GM19193 (cell line): ENCODE measurements at regions not wholly inside any gene's neighbourhood (a gene's known extent, or its start where the extent isn't known, plus 50 kb on each side); places are given as distances from the start of the nearest gene placed in this dataset.

Experiments
- POLR2A ChIP-seq: IDR thresholded peaks from 4 replicates; pipeline ENCODE4 v1.6.1; 2011; ENCODE audit not compliant: insufficient read depth, insufficient read length; ENCODE audit errors: extremely low read depth

- no peak for TF ChIP-seq POLR2A
Observed at GRCh38 chr2:146228020-146228393, 1616.8 kb upstream of the ACVR2A start.

GRCh38 chr2:146227152-146228019 is 1617.4 kb upstream of the ACVR2A start:
- TF ChIP-seq POLR2A: no peak

DNA sequence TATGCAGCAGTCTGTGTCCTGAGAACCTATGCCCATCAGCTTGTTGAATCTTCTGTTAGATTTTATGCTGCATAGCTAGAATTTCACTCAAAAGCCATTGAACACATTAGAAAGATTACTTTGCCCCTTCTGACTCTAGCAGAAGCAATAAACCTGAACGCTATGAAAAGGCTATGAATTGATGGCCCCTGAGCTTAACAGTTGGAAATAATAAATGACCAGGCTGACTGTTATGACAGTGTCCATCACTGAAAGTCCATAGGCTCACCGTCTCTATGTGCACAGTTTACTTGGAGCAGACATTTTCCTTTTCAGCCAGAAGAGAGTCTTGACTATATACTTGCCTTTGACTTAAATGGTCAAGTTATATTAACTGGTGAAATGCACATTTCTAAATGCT is 1618.8 kb upstream of the ACVR2A start:
- no peak for TF ChIP-seq POLR2A

DNA sequence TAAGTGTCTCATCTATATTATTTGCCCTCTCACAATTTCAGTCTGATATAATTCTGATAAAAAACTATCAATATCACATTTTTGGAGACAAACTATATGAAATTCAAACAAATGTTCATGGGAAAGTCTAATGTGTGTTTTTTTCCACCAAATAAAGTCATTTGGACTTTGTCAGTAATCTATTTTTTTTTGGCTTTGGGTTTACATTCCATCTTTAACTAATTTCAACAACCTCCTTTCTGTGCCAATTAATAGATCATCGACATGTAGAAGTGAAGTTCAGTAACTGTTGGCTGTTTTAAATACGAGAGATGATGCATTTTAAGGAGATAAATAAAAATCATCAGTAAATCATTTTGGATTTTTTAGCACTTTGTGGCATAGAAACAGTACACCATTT is 1623.0 kb upstream of the ACVR2A start:
- TF ChIP-seq POLR2A: no peak

- TF ChIP-seq POLR2A: no peak
Observed at GRCh38 chr2:146220957-146221356, 1623.9 kb upstream of the ACVR2A start.

- TF ChIP-seq POLR2A: no peak
Observed at GRCh38 chr2:146214394-146214929, 1630.4 kb upstream of the ACVR2A start.

DNA sequence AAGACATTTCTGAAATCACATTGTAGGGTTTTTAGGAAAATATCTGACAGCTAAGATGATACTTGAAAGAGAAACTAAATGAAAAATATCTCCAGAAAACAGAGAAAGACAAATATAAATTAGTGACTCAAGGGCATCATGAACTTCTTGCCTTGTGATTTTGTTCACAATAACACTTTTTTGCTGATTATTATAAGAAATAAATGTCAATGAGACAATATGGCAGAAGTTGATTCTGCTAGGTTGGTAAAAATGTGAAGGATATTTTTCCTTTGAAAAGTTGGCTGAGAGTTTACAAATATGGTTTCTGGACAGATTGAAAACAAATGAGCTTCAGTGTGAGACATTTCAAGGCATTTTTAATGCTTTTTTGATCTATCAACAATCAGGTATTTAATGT is 1631.2 kb upstream of the ACVR2A start:
- no peak for TF ChIP-seq POLR2A

GRCh38 chr2:146212602-146213001 is 1632.2 kb upstream of the ACVR2A start:
- TF ChIP-seq POLR2A: no peak

GRCh38 chr2:146209842-146210275 is 1635.0 kb upstream of the ACVR2A start:
- TF ChIP-seq POLR2A: no peak

DNA sequence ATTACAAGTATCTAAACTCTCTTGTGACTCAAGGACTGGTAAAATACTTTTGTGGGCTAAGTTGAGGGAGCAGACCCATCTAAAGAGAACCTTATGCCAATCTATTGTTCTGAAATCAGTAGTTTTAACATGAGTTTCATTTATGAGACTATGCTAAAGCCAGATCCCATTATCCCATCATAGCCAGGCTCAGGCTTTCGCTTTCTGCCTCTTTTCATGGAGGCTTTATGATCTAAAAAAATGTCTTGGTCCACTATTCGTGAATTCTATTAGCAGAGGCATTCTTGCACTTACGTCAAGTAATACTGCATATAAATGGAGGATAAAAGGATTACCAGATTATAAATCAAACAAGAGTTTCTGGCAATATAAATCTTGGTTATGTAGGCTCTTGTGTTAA is 1636.9 kb upstream of the ACVR2A start:
- TF ChIP-seq POLR2A: no peak

GRCh38 chr2:146207417-146207816 is 1637.4 kb upstream of the ACVR2A start:
- TF ChIP-seq POLR2A: no peak

DNA sequence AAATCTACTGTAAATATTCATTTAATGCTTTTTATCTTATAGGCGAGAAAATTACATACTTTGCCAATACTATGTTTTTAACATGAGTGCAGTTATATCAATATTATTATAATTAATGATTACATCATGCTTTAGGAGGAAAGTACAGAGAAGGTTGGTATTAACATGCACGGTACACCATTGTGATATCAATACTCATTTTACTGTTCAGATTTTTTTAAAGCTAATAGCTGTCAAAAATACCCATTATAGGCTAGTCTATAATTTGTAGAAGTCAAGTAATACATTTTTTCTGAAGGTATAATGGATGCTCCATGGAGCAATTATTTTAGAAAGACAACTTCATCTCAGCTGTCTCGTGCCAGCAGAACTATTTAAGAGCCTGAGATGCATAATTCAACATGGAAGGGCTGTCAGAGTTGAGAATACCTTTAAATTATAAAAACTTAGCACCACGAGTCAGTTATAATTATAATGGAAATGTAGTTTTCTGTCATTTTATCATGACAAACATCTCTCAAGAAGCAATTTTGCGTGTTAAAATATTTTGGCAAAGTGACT is 1641.7 kb upstream of the ACVR2A start:
- no peak for TF ChIP-seq POLR2A

GRCh38 chr2:146193619-146194018 is 1651.2 kb upstream of the ACVR2A start:
- TF ChIP-seq POLR2A: no peak

DNA sequence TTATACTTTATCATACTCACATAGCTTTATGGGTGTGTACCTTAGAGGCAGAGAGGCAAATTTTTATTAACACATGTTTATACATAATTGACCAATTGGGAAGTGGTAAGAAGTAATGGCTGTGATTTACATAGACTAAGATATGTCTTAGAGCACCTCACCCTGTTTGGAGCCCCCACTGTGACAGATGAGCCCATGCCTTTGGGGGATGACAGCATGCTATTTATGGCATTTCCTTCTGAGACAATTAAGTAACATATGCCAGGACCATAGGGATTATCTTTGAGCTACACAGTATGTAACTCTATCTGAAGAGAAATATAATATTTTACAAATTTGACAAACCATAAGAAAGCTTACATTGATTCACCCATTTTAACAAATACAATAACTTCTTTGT is 1655.3 kb upstream of the ACVR2A start:
- TF ChIP-seq POLR2A: no peak

DNA sequence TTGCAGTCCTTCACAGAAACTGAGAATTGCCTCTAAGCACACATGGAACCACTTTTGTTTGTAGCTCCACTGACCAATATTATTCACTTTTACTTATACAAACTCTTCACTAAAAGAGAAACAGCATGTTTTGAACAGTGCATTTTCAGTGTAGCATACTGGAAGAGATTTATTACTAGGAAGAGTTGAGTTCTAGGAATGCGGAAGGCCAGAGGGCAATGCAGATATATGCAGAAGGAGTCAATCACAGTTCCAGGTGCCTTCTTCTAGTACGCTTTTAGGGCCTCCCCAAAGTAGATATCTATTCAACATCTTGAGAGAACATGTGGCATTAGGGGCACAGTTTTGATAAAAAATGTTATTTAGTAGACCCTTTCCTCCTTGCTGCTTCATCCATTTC is 1654.0 kb upstream of the ZEB2 start:
- no peak for TF ChIP-seq POLR2A

DNA sequence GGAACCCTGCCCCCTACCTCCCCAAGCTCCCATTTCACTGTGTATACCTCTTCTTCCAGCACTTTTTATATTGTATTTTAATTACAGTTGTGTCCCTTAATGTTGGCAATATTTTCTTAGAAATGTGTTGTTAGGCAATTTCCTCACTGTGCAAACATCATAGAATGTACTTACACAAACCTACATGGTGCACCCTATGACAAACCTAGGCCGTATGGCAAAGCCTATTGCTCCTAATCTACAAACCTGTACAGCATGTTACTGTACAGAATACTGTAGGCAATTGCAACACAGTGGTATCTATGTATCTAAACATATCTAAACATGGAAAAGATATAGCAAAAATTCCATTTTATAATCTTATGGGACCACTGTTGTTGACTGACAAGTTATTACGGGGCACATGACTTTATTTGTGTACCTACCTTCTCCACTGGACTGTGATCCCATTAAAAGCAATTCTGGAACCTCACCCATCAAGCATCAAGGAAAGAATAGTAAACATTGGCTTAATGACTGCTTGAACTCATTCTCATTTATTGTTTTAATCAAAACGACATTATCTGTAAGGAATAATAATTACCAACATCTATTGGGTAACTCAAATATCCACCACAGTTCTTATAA is 1641.5 kb upstream of the ZEB2 start:
- TF ChIP-seq POLR2A: no peak
